Stimulated activated effector memory CD8-positive, alpha-beta T cell treated with anti-CD3 and anti-CD28 coated beads, Interleukin-12 subunit alpha, Interleukin-12 subunit beta, amount 100 ng/mL, for 72 hours (primary cell): ENCODE measurements at regions not wholly inside any gene's neighbourhood (a gene's known extent, or its start where the extent isn't known, plus 50 kb on each side); places are given as distances from the start of the nearest gene placed in this dataset.
"Not testable (repeated sequence)": the region's sequence is repeated elsewhere in the genome, so short reads cannot be mapped to it uniquely, and the experiment has no call there.

Source experiments
- ATAC-seq: fragments of 150-1000 bp; cut with Tn5 transposase; 2 replicates; pipeline ENCODE4 v1.10.0; 2021
- DNase-seq, 2 donors: peaks; one replicate each; pipeline ENCODE4 v3.0.0; 2021 to 2022; ENCODE audit warnings: low spot score in 2 of 2
- H3K27ac Mint-ChIP-seq: one replicate; pipeline ENCODE4 v1.8.0; 2022; ENCODE audit warnings: mild to moderate bottlenecking, mixed read lengths
- H3K36me3 Mint-ChIP-seq: one replicate; pipeline ENCODE4 v1.8.0; 2022; ENCODE audit warnings: mild to moderate bottlenecking, mixed read lengths
- H3K4me1 Mint-ChIP-seq: one replicate; pipeline ENCODE4 v1.8.0; 2022; ENCODE audit warnings: mixed read lengths
- H3K4me3 Mint-ChIP-seq: one replicate; pipeline ENCODE4 v1.8.0; 2022; ENCODE audit warnings: mild to moderate bottlenecking, mixed read lengths
- H3K9me3 Mint-ChIP-seq: one replicate; pipeline ENCODE4 v1.8.0; 2022; ENCODE audit warnings: mixed read lengths

GRCh38 chr1:73887412-73887811, 310.6 kb downstream of the LRRIQ3 start:
- Mint-ChIP-seq H3K4me3 (no peak overlapping the region), H3K36me3 (no peaks in the 10 kb centered on the region), H3K9me3 (peaks cover 3% of the 10 kb centered on the region), H3K27ac (no peak overlapping the region), H3K4me1 (no peaks in the 10 kb centered on the region)
- DNase-seq = no peak
- no peak for ATAC-seq

DNA sequence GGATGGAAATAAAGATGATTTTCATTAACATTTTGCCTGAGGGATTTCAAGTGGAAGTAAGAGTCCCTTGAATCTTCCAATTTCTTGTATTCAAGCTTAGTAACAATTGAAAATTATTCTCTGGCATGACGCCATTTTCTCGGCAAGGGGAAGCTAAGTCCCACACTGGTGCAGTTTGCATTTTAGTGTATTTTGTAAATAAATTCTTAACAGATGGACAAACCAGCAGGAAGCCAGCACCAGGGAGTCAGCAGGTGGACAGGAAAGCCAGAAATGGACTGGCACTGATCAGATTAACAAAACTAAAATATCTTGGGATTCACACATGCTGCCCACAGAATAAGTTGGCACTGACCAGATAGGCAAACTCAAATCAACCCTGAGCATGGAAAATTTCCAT, 311.3 kb downstream of the LRRIQ3 start:
- no peak overlapping the region for H3K4me3 Mint-ChIP-seq
- H3K4me1 Mint-ChIP-seq = no peaks in the 10 kb centered on the region
- ATAC-seq = no peak
- DNase-seq = no peak
- peaks cover 3% of the 10 kb centered on the region for H3K9me3 Mint-ChIP-seq
- no peaks in the 10 kb centered on the region for H3K36me3 Mint-ChIP-seq
- H3K27ac Mint-ChIP-seq = no peak overlapping the region

DNA sequence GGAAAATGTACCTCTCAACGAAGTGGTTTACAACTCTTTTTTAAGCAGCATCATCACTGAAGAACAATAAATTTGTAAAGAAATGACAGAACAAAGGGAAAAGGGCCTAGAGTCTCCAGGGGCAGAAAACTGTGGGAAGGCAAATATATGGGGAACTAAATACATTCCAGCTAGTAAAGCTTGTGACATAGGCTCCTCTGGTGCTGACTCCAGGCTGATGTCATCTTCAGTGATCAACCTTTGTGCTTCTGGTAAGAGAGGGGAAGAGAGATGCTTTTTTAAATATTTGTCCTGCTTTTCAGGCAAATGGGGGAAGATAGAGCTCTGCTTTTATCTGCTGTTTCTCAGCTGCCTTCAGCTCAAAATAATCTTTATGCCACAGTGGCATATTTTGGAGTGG, 323.2 kb downstream of the LRRIQ3 start:
- peaks cover 8% of the 10 kb centered on the region for H3K9me3 Mint-ChIP-seq
- ATAC-seq (no peak), DNase-seq (no peak)
- no peak overlapping the region for H3K27ac Mint-ChIP-seq
- H3K4me3 Mint-ChIP-seq = no peak overlapping the region
- H3K4me1 Mint-ChIP-seq = no peaks in the 10 kb centered on the region
- H3K36me3 Mint-ChIP-seq = no peaks in the 10 kb centered on the region

- H3K36me3 Mint-ChIP-seq = no peaks in the 10 kb centered on the region
- H3K27ac Mint-ChIP-seq = no peak overlapping the region
- no peak overlapping the region for H3K4me3 Mint-ChIP-seq
- no peaks in the 10 kb centered on the region for H3K4me1 Mint-ChIP-seq
- H3K9me3 Mint-ChIP-seq = peaks cover 3% of the 10 kb centered on the region
- DNase-seq = no peak
- ATAC-seq = no peak
Measured at GRCh38 chr1:73868810-73869336, 329.1 kb downstream of the LRRIQ3 start.

- DNase-seq (no peak), ATAC-seq (no peak)
- Mint-ChIP-seq H3K36me3 (no peaks in the 10 kb centered on the region), H3K27ac (no peak overlapping the region), H3K9me3 (peaks cover 7% of the 10 kb centered on the region), H3K4me3 (no peak overlapping the region), H3K4me1 (no peaks in the 10 kb centered on the region)
Measured at GRCh38 chr1:73862355-73862754, 335.6 kb downstream of the LRRIQ3 start.

DNA sequence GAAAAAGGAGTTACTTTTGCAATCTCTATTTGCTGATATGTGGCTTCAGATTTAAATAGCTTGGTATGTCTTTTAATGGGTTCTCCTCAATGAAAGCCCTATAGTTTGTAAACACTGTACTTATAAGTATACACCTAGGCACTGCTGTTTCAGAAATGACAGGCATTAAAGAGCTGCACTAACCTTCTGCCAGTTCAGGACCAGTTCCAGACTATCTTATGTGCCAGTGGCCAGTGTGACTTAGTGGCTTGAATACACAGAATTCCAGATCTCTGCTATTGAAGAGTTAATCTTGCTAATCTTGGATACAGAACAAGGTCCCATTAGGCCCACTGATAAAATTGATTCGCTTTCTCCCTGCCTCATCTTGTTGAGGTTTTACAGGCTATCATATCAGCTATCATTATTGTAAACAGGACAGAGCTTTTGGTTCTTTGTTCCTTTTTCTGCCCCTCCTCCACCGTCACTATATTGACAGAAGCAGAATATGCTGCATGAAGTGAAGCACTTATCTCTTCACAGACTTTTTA, 337.5 kb downstream of the LRRIQ3 start:
- Mint-ChIP-seq H3K9me3 (peaks cover 10% of the 10 kb centered on the region), H3K27ac (no peak overlapping the region), H3K4me3 (no peak overlapping the region), H3K36me3 (no peaks in the 10 kb centered on the region), H3K4me1 (no peaks in the 10 kb centered on the region)
- no peak for DNase-seq
- ATAC-seq = no peak

DNA sequence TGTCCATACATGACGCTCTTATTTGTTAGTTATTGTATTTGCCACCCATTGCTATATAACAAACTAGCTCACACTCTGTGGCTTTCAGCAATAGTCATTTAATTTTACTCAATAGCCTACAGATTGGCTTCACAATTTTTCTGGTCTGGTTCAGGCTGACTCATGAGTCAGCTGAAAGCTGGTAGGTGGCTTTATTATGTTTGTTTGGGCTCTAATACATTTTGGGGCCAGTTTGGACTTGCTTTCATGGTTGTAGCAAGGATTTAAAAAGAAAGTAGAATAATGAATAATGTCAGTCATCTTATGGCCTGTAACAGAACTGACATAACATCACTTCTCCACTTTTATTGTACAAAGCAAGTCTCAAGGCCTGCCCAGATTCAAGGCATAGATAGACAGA, 338.7 kb downstream of the LRRIQ3 start:
- ATAC-seq (no peak), DNase-seq (no peak)
- H3K4me3 Mint-ChIP-seq = no peak overlapping the region
- H3K4me1 Mint-ChIP-seq = no peaks in the 10 kb centered on the region
- H3K9me3 Mint-ChIP-seq = peaks cover 7% of the 10 kb centered on the region
- no peaks in the 10 kb centered on the region for H3K36me3 Mint-ChIP-seq
- H3K27ac Mint-ChIP-seq = no peak overlapping the region

DNA sequence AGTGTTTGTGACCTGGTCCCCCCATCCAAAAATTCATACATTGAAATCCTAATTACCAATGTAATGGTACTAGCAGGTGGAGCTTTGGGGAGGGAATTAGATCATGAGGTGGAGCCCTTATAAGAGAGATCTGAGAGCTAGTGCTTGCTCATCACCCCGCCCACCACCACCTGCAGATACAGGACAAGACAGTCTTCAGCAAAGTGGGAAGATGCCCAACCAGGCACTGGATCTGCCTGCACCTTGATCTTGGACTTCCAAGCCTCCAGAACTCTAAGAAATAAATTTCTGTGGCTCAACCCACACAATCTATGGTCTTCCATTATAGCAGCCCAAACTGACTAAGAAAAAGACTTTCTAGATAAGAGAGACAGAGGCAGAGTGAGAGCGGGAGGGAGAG, 343.4 kb downstream of the LRRIQ3 start:
- Mint-ChIP-seq H3K4me1 (no peaks in the 10 kb centered on the region), H3K9me3 (peaks cover 12% of the 10 kb centered on the region), H3K36me3 (no peaks in the 10 kb centered on the region), H3K4me3 (no peak overlapping the region), H3K27ac (no peak overlapping the region)
- ATAC-seq (no peak), DNase-seq (no peak)

GRCh38 chr1:73842436-73842835, 355.5 kb downstream of the LRRIQ3 start:
- ATAC-seq = no peak
- no peaks in the 10 kb centered on the region for H3K4me1 Mint-ChIP-seq
- H3K27ac Mint-ChIP-seq = no peak overlapping the region
- H3K36me3 Mint-ChIP-seq = no peaks in the 10 kb centered on the region
- peaks cover 6% of the 10 kb centered on the region for H3K9me3 Mint-ChIP-seq
- DNase-seq = no peak
- no peak overlapping the region for H3K4me3 Mint-ChIP-seq

- Mint-ChIP-seq H3K4me3 (no peak overlapping the region), H3K9me3 (peaks cover 8% of the 10 kb centered on the region), H3K27ac (no peak overlapping the region), H3K36me3 (no peaks in the 10 kb centered on the region), H3K4me1 (no peaks in the 10 kb centered on the region)
- ATAC-seq (no peak), DNase-seq (no peak)
Measured at GRCh38 chr1:73839922-73840321, 358.1 kb downstream of the LRRIQ3 start.

- no peaks in the 10 kb centered on the region for H3K36me3 Mint-ChIP-seq
- no peak overlapping the region for H3K4me3 Mint-ChIP-seq
- no peaks in the 10 kb centered on the region for H3K4me1 Mint-ChIP-seq
- DNase-seq (no peak), ATAC-seq (no peak)
- peaks cover 2% of the 10 kb centered on the region for H3K9me3 Mint-ChIP-seq
- no peak overlapping the region for H3K27ac Mint-ChIP-seq
Measured at GRCh38 chr1:73832276-73833181, 365.4 kb downstream of the LRRIQ3 start.

DNA sequence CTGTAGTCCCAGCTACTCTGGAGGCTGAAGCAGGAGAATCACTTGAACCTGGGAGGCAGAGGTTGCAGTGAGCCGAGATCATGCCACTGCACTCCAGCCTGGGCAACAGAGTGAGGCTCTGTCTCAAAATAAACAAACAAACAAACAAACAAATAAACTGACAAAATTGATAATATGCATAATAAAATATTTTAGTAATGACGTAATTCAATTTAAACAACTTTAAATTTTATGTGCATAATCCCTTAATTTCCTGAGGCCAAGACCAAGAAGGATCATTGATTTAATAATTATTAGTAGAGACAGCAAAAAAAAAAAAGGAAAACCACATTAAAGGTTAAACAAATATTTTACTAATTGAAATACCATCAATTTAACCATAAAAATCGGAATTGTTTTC, 370.7 kb downstream of the LRRIQ3 start:
- H3K27ac Mint-ChIP-seq, H3K9me3 Mint-ChIP-seq, H3K4me3 Mint-ChIP-seq, DNase-seq, ATAC-seq, H3K4me1 Mint-ChIP-seq, H3K36me3 Mint-ChIP-seq: not testable (repeated sequence)

- Mint-ChIP-seq H3K4me1 (no peaks in the 10 kb centered on the region), H3K27ac (no peak overlapping the region), H3K9me3 (peaks cover 6% of the 10 kb centered on the region), H3K4me3 (no peak overlapping the region), H3K36me3 (no peaks in the 10 kb centered on the region)
- ATAC-seq (no peak), DNase-seq (no peak)
Measured at GRCh38 chr1:73824065-73824464, 373.9 kb downstream of the LRRIQ3 start.

DNA sequence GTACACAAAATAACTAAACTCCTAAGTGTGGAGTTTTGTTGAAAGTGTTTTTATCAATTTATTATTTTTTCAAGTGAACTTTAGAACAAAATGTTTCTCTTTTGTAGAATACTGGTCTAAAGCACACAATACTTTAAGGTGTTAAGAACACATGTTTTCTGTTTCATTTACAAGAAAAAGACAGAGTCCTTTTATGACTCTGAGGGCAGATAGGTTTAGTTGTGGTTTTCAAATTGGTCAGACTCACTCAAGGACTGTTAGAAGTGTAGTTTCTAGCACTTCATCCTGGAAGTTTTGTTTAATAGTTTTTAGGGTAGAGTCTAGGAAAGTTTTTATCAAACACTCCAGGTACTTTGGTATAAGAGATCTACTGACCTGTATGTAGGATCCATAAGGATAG, 376.5 kb downstream of the LRRIQ3 start:
- Mint-ChIP-seq H3K4me3 (no peak overlapping the region), H3K27ac (no peak overlapping the region), H3K36me3 (no peaks in the 10 kb centered on the region), H3K9me3 (peaks cover 11% of the 10 kb centered on the region), H3K4me1 (no peaks in the 10 kb centered on the region)
- ATAC-seq = no peak
- DNase-seq = no peak

- H3K4me1 Mint-ChIP-seq = no peaks in the 10 kb centered on the region
- H3K9me3 Mint-ChIP-seq = peaks cover 17% of the 10 kb centered on the region
- no peak overlapping the region for H3K27ac Mint-ChIP-seq
- H3K4me3 Mint-ChIP-seq = no peak overlapping the region
- ATAC-seq (no peak), DNase-seq (no peak)
- H3K36me3 Mint-ChIP-seq = no peaks in the 10 kb centered on the region
Measured at GRCh38 chr1:73820843-73821242, 377.1 kb downstream of the LRRIQ3 start.

DNA sequence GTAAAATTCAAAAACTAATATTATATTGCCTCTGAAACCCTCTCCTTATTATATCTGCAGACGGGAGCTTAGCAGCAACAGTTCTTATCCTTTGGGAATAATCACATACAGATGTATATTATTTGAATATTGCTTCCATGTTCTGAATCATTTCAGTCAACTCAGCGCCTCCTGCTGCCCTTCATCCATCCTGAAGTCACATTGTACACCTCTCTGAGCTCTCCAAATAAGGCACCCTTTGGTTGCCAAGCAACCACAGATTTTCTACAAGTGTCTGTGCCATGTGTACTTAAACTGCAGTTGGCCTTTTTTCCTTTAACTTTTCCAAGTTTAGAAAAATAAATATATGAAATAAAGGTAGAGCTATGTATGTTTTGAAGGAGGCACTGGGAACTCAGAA, 384.3 kb downstream of the LRRIQ3 start:
- no peak overlapping the region for H3K27ac Mint-ChIP-seq
- no peak for DNase-seq
- H3K36me3 Mint-ChIP-seq = no peaks in the 10 kb centered on the region
- no peak for ATAC-seq
- H3K9me3 Mint-ChIP-seq = peaks cover 17% of the 10 kb centered on the region
- H3K4me1 Mint-ChIP-seq = no peaks in the 10 kb centered on the region
- no peak overlapping the region for H3K4me3 Mint-ChIP-seq
